Heart left ventricle (tissue), 13 donors: ENCODE measurements at regions not wholly inside any gene's neighbourhood (a gene's known extent, or its start where the extent isn't known, plus 50 kb on each side); places are given as distances from the start of the nearest gene placed in this dataset.

Source experiments
- CTCF ChIP-seq, 12 donors: fragments of 200-600 bp; sonication (generic) in 4 of 12; IDR thresholded peaks; one replicate each; pipeline versions ENCODE4 v1.5.0 to v1.8.0; 2018 to 2022; ENCODE audit warnings: antibody characterized with exemption in 12 of 12, mild to moderate bottlenecking in 5 of 12
- POLR2A ChIP-seq, 2 donors: fragments of 450-650 bp; IDR thresholded peaks; one replicate each; pipeline ENCODE4 v1.6.1; 2017; ENCODE audit warnings: antibody characterized with exemption in 2 of 2, mild to moderate bottlenecking in 2 of 2, moderate library complexity in 2 of 2
- donor health status: ischemic (EF 13 %, LVEDD 7.1; RV severe dilation, severe dysfunction).
- donor health status: DM: no; HTN: yes; CAD: no.
- donor health status: DM: no; HTN: no; CAD: no.
- donor health status: ischemic (EF 25% LVEDD 6.9; RV normal size, moderate dysfunction).
- donor health status: ischemic (EF 25% LVEDD 5.7; RV mildly dilated, moderate dysfunction).
- donor health status: ischemic (EF 35%, LVEDD 5.7; RV mildly dilated, moderate dysfunction).
- donor health status: nonischemic (EF 11% LVEDD 7.7; RV severe dilation, severe dysfunction).
- donor health status: DM: yes; HTN: yes; CAD: no.
- donor health status: PGD.
- donor health status: ischemic (EF 29% LVEDD 5.4; RV normal size, mild dysfunction).
- donor health status: nonischemic (EF 23%, LVEDD 6.1; RV moderate dilation, normal function).

DNA sequence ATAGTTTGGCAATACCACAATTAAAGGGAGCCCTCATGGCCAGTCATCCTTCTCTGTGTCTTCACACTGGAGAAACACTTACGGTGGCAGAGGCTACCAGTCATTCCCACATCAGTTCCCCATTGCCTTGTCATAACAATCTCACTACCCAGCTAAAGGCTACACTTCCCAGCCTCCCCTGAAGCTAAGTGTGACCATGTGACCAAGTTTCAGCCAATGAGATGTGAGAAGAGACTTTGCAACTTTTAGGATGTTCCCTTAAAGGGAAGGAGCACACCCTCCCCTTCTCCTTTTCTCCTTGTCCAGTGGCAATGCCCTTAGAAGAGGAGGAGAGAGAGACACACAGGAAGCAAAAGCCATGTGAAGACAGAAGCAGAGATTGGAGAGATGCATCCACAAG lies 89.0 kb upstream of the RAB12 start:
- TF ChIP-seq POLR2A (IDR thresholded peaks at IDR 0.05) (no peak), CTCF (IDR thresholded peaks at IDR 0.05) (no peak)
